HepG2 (cell line): ENCODE measurements at regions not wholly inside any gene's neighbourhood (a gene's known extent, or its start where the extent isn't known, plus 50 kb on each side); places are given as distances from the start of the nearest gene placed in this dataset.

Experiments used
- MAFF ChIP-seq: IDR thresholded peaks from 2 replicates; pipeline ENCODE4 v1.6.1; 2011; ENCODE audit warnings: low read depth, low read length, improper control_type of control experiment
- NFE2L2 ChIP-seq: fragments of 150-350 bp; IDR thresholded peaks from 2 replicates; pipeline ENCODE4 v1.6.1; 2014; ENCODE audit warnings: low read length
- PAWR ChIP-seq: sonication (generic); formaldehyde crosslinking; IDR thresholded peaks from 2 replicates; pipeline ENCODE4 v1.4.0; 2020; ENCODE audit warnings: missing genetic modification reagents, mild to moderate bottlenecking, borderline replicate concordance
- SAP130 ChIP-seq: IDR thresholded peaks from 2 replicates; pipeline ENCODE4 v1.6.1; 2016; ENCODE audit warnings: low read depth
- ZFP62 ChIP-seq: sonication (generic); formaldehyde crosslinking; IDR thresholded peaks from 2 replicates; pipeline ENCODE4 v1.4.0; 2020; ENCODE audit warnings: missing genetic modification reagents

- TF ChIP-seq SAP130 (CRISPR knock-in tag) (no peak), PAWR (CRISPR knock-in tag) (no peak), ZFP62 (CRISPR knock-in tag) (no peak), MAFF (no peak), NFE2L2 (no peak)
Observed at GRCh38 chr6:113121571-113121970, 735.6 kb upstream of the MARCKS start.
